Right cardiac atrium (tissue), 5 donors: ENCODE measurements at regions not wholly inside any gene's neighbourhood (a gene's known extent, or its start where the extent isn't known, plus 50 kb on each side); places are given as distances from the start of the nearest gene placed in this dataset.

Source experiments
- ATAC-seq, 2 donors: fragments of 200-7000 bp; cut with Tn5 transposase; one replicate each; pipeline versions ENCODE4 v1.8.0 to v1.9.1; 2020; ENCODE audit warnings: moderate library complexity in 2 of 2, mild to moderate bottlenecking in 1 of 2
- DNase-seq, 3 donors: peaks; one replicate each; pipeline ENCODE4 v3.0.0-alpha.2; 2020
- H3K27ac ChIP-seq: one replicate; pipeline ENCODE4 v1.5.1; 2013; ENCODE audit warnings: mild to moderate bottlenecking, low read length, control low read depth, moderate library complexity
- H3K27me3 ChIP-seq: one replicate; pipeline ENCODE4 v1.6.1; 2013; ENCODE audit not compliant: control insufficient read depth, insufficient read depth
- H3K4me1 ChIP-seq: one replicate; pipeline ENCODE4 v1.6.1; 2013; ENCODE audit warnings: low read length; ENCODE audit not compliant: control insufficient read depth, insufficient read depth
- H3K4me3 ChIP-seq: one replicate; pipeline ENCODE4 v1.5.1; 2013; ENCODE audit warnings: low read length, control low read depth
- H3K9me3 ChIP-seq: one replicate; pipeline ENCODE4 v1.6.1; 2013; ENCODE audit warnings: low read length; ENCODE audit not compliant: control insufficient read depth
- WGBS: extraction: QIAGEN DNeasy Blood & Tissue Kit; methylation state at CpG from one replicate; pipeline ENCODE4 v1.1.7; 2013; 5-methylcytosine and 5-hydroxymethylcytosine counted together
- intact Hi-C, 4 donors: fragments of 100-400 bp; cut with DNase I; formaldehyde crosslinking; loops; one replicate each; pipeline versions ENCODE4 v1.11.0 to v1.14.0; 2022 to 2023
- donor health status: healthy with polysubstance abuse.
- donor health status: DM: no; HTN: yes; CAD: no.
- donor health status: DM: no; HTN: no; CAD: no.
- donor health status: DM: no; HTN: yes; CAD: no; lungs with severe emphysema.
- donor health status: DM: yes; HTN: yes; CAD: no.

DNA sequence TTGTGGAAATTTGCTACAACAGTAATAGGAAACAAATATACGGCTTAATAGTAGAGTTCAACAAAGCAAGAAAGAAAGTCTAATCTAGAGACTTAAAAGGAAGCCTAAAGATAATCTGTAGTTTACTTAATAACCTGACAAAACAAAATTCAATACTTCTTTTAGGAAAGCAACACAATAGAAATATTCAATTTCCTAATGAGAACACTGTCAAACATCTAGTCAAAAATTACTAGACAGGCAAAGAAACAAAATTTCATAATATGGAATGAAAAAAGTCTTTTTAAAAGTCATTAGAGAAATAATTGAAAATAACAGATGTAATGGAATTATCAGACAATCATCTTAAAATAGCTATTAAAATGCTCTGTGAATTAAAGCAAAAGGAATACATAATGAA is 692.5 kb upstream of the ADAMTS16 start:
- H3K4me3 ChIP-seq, result no peak overlapping the region
- no peak for DNase-seq
- H3K27me3 ChIP-seq, result no peaks in the 10 kb centered on the region
- no peaks in the 10 kb centered on the region for H3K9me3 ChIP-seq
- 89% methylated on average over 1 of the region's 1 CpG for WGBS
- no peak overlapping the region for H3K27ac ChIP-seq
- intact Hi-C loops, result no loop called here
- no peaks in the 10 kb centered on the region for H3K4me1 ChIP-seq
- no peak for ATAC-seq

DNA sequence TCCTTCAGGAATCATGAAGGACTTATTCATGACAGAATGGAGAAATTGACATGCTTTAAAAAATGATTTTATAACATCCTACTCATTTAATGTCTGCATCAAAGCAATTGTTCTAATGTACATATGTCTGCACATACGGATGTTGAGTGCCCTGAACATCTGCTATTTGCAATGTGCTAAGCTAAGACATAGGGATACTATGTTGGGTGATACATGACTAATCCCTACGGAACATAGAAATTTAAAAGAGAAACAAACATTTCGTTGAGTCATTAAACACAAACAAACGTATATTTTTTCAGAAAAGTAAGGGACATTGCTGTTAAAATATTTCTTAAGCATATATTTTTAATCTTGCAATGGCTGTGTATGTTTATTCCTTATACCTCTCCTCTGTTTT is 686.5 kb upstream of the ADAMTS16 start:
- ATAC-seq (no peak), DNase-seq (no peak)
- Histone ChIP-seq H3K9me3 (peaks cover 2% of the 10 kb centered on the region), H3K27ac (no peak overlapping the region), H3K27me3 (no peaks in the 10 kb centered on the region), H3K4me1 (no peaks in the 10 kb centered on the region), H3K4me3 (no peak overlapping the region)
- intact Hi-C loops, result no loop called here
- WGBS, result 69% methylated on average over 4 of the region's 4 CpGs

DNA sequence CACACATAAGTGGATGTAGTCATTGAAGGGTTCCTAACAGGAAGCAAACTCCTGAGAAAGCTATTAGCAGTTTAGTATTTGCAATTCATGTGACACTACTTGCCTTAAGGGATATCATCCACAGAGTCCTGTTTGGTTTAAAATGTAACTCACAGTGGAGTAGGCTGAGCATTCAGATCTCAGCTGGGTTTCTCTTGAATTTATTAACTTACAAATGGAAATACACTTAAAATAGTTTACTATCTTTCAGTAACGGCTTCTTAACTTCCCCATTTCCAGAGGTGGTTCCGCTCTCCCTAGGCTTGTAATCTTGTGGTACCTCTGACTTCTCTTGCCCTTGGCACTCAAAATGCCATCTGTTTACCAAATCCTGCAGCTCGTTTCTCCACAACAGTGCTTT is 660.7 kb upstream of the ADAMTS16 start:
- ATAC-seq (no peak), DNase-seq (no peak)
- intact Hi-C loops, result no loop called here
- Histone ChIP-seq H3K27ac (no peak overlapping the region), H3K9me3 (peaks cover 1% of the 10 kb centered on the region), H3K4me1 (no peaks in the 10 kb centered on the region), H3K27me3 (no peaks in the 10 kb centered on the region), H3K4me3 (no peak overlapping the region)
- WGBS, result 56% methylated on average over 3 of the region's 3 CpGs

DNA sequence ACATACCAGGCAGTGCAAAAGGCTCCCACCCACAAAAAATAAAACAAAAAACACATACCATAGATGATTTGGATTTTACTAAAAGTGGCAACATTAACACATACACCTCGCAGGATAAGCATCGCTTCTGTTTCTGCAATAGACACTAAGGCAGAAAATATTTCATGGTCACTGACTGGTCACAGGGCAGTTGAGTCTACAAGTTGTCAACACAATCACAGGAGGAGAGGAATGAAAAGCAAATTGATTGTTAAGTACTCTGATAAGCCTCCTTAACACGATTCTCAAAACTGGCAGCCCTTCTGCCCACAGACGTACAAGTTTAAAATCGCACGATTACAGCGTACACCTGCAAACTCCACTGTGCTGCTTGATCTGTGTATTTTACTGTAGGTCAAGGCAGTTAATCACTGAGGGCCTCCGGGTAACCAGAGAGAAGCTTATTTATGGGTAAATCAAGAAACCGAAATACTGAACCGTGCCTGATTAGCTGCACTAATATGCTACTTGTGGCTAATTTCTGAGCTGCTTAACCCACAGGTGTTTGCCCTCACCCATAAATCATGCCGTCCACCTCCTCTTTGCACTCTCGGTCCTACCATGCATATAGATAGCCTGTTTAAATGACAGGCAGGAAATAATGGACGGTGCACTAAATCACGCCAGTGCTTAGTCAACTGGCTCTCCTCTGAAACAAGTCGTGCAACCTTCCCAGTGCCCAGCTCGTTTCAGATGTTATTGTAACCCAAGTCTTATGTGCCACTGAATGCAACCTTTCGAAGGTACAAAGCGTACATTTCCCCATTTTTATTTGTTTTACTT is 659.4 kb upstream of the ADAMTS16 start:
- intact Hi-C loops, result no loop called here
- WGBS, result 72% methylated on average over 18 of the region's 18 CpGs
- DNase-seq, result no peak
- Histone ChIP-seq H3K27me3 (no peaks in the 10 kb centered on the region), H3K27ac (no peak overlapping the region), H3K4me3 (no peak overlapping the region), H3K4me1 (no peaks in the 10 kb centered on the region), H3K9me3 (no peaks in the 10 kb centered on the region)
- ATAC-seq, result no peak

DNA sequence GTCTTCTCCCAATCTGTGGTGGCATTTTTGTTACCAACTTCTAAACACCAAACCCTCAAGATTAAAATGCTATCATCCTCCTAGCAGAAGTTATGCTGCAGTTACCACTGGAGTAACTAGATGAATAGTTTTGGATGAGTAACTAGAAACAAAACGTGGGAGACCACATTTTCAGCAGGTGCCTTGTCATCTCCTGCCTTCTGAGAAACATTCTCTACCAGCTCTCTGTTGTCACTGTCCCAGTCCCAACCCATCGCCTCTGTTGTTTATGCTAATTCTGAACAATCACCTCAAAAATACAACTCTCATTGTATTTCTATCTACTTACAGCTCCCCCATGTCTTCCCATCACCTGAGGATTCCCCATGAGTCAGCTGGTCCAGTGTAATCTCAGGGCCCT is 652.5 kb upstream of the ADAMTS16 start:
- no peak for ATAC-seq
- no peak for DNase-seq
- intact Hi-C loops, result no loop called here
- Histone ChIP-seq H3K27ac (no peak overlapping the region), H3K27me3 (no peaks in the 10 kb centered on the region), H3K9me3 (no peaks in the 10 kb centered on the region), H3K4me1 (no peaks in the 10 kb centered on the region), H3K4me3 (no peak overlapping the region)
- 65% methylated on average over 2 of the region's 2 CpGs for WGBS

DNA sequence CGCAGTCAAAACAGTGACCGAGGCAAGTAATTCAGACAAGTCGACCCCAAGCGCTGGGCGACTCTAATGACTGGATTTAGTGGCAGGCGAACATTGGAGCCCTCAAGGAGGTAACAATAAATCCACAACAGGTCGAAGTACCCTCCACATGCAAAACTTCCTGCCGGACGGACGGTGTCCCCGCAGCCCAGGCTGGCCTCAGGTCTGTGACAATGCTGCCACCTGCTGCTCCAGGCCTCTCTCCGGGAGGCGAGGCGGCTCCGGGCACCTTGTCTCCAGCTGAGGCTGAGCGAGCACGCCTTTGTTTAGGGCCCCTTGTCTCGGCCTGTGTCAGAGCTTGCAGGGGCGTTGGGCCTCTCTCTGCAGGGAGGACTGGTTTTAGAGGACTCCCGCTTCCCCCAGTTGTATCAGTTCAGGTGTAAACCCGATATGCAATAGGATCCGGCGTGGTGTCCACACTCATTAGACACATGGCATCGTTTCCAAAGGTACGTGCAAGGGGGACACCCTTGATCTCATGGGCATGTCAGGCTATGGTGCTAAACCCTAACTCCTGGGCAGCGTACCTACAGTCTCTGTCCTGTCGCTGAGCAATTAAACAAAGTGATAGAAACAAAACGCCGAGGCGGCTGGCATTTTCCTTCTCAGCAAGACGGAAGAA is 628.0 kb upstream of the ADAMTS16 start:
- no peaks in the 10 kb centered on the region for H3K9me3 ChIP-seq
- WGBS, result 36% methylated on average over 31 of the region's 31 CpGs
- no peak overlapping the region for H3K27ac ChIP-seq
- intact Hi-C loops, result no loop called here
- H3K4me1 ChIP-seq, result no peaks in the 10 kb centered on the region
- ATAC-seq, result peak; percentile 65 to 67
- DNase-seq, result peak; percentile 21 to 70 (median 63)
- peak overlapping the region; percentile 13 for H3K4me3 ChIP-seq
- H3K27me3 ChIP-seq, result no peaks in the 10 kb centered on the region

DNA sequence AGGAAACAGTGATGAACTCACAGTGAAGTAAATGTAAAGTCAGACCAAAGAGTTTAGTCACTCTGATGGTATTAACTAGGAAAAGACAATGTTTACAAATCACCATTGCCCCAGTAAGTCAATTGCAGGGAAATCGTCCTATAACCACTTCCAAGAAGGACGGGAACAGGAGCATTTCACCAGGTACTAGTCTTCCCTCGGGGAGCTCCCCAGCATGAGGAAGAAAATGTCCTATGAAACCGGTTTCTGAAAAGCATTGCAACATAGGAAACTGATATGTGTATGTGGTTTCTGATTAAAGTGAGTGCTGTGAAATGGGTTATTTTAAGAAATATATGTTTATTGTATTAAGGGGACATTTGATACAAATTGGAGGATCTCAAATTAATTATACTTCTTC is 626.7 kb upstream of the ADAMTS16 start:
- Histone ChIP-seq H3K27ac (no peak overlapping the region), H3K27me3 (no peaks in the 10 kb centered on the region), H3K4me3 (no peak overlapping the region), H3K9me3 (no peaks in the 10 kb centered on the region), H3K4me1 (no peaks in the 10 kb centered on the region)
- 67% methylated on average over 4 of the region's 4 CpGs for WGBS
- DNase-seq (no peak), ATAC-seq (no peak)
- intact Hi-C loops, result no loop called here

DNA sequence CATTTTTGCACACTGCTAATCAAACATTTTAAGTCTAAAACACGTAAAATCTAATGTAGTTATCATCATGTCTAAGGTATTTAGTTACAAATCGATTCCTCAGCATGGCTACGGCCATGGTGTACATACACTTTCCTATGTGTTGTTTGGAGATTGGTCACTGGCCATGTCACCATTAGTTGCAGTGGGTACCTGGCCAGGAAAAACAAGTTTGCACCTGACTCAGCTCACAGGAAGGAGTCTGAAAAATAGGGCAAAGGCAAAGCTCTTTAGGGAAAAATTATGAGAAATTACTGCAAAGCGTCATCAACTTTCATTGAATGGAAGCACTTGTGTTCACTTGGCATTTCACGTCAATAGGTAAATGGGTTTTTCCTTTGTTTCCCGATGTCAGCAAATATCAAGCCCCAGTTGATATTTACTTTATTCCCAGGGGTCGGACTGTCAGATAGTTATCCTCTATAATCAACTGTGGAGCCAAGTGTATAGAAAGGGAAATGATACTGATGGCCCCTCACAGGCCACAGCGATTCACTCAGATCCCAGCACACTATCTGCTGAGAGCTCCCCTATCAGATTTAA is 626.0 kb upstream of the ADAMTS16 start:
- H3K4me3 ChIP-seq, result no peak overlapping the region
- no peaks in the 10 kb centered on the region for H3K9me3 ChIP-seq
- no peaks in the 10 kb centered on the region for H3K4me1 ChIP-seq
- DNase-seq, result no peak
- 73% methylated on average over 8 of the region's 8 CpGs for WGBS
- intact Hi-C loops, result no loop called here
- no peak for ATAC-seq
- H3K27me3 ChIP-seq, result no peaks in the 10 kb centered on the region
- no peak overlapping the region for H3K27ac ChIP-seq

DNA sequence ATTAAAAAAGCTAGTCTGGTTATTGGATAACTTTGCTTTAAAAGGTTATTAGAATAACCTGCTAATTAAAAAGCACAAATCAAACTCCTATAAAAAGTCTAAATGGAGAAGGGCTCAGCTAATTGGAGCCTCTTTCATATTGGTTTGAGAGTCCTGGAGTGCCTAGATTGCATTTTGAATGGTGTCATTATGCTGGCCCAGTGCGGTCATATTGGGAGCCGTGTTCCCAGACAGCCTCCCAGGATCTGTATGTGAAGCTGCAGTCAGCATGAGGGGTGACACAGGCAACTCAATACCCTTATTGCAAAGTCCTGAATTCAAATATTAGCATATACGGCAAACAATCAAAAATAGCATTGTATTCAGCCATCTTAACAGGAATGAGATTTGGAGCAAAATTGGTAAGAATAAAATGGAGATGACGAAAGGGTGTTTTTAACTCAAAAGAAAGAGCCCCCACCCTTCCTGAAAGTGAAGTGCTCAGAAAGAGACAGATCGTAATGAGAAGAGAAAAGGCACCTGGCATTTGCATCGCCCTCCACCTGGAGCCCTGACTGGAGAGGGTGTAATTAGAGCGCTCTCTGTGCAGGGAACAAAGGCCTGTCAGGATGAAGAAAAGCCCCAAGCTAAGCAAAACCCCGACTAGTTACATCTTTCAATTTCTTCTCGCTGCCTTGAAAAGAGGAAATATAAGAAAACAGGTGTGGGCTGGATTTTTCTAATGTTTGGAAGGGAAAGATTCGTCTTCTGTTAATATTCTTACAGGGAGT is 621.0 kb upstream of the ADAMTS16 start:
- no peak for ATAC-seq
- no peaks in the 10 kb centered on the region for H3K27me3 ChIP-seq

DNA sequence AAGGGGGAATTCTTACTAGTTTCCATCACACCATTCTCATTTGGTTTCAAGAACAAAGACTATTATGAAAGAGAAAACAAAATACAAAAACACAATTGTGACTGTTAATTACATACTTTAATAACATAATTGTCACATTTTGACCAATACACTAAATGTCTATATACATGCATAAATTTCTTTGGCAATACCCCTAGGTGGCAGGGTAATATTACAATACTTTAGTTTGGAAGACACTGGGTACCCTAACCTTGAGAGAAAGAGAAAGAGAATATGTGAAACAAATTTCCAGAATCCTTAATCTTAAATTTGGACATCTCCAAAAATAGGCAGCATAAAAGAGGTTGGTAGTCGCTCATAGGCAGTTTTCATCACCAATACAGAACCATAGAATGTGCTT is 619.6 kb upstream of the ADAMTS16 start:
- DNase-seq (no peak), ATAC-seq (no peak)
- Histone ChIP-seq H3K27ac (no peak overlapping the region), H3K9me3 (peaks cover 3% of the 10 kb centered on the region), H3K4me3 (no peak overlapping the region), H3K4me1 (no peaks in the 10 kb centered on the region), H3K27me3 (no peaks in the 10 kb centered on the region)
- 75% methylated on average over 1 of the region's 1 CpG for WGBS
- intact Hi-C loops, result no loop called here

More for the DNA sequence above, 621.0 kb upstream of the ADAMTS16 start:
- H3K4me3 ChIP-seq, result no peak overlapping the region
- WGBS, result 75% methylated on average over 10 of the region's 10 CpGs
- no peak overlapping the region for H3K27ac ChIP-seq
- peaks cover 3% of the 10 kb centered on the region for H3K9me3 ChIP-seq
- DNase-seq, result no peak
- H3K4me1 ChIP-seq, result no peaks in the 10 kb centered on the region
- intact Hi-C loops, result loop anchor here in 1 of 4 donors (5.0 kb wide), 1 partner anchor 178 kb away; no protein-coding TSS in a partner anchor

DNA sequence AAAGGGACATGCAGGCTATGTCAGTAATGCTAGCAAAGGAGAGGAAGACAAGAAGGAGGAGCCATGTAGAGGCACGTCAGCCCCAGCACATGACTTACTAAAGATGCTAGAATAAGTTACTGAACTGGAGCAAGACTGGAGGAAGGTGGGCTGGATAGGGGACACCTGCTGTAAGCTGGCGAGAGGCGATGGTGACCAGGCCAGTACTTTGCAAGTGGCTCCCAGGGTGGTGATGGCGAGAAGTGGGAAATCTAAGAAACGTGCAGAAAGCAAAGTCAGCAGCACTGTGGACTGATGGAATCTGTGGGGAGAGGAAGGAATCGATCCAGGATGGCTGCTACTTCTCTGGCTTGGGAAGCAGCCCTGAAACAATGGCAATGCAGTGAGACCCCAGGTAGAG is 617.1 kb upstream of the ADAMTS16 start:
- H3K27me3 ChIP-seq, result no peaks in the 10 kb centered on the region
- ATAC-seq (no peak), DNase-seq (no peak)
- WGBS, result 74% methylated on average over 6 of the region's 6 CpGs
- no peak overlapping the region for H3K4me3 ChIP-seq
- H3K9me3 ChIP-seq, result peaks cover 3% of the 10 kb centered on the region
- no peak overlapping the region for H3K27ac ChIP-seq
- H3K4me1 ChIP-seq, result no peaks in the 10 kb centered on the region
- intact Hi-C loops, result no loop called here
